H9 (cell line): ENCODE measurements at regions not wholly inside any gene's neighbourhood (a gene's known extent, or its start where the extent isn't known, plus 50 kb on each side); places are given as distances from the start of the nearest gene placed in this dataset.

Experiments used
- DNase-seq: peaks from one replicate; pipeline ENCODE4 v3.0.0-alpha.2; 2017
- H2AFZ ChIP-seq: one replicate; pipeline ENCODE4 v1.6.1; 2013; ENCODE audit warnings: mild to moderate bottlenecking, low read length, control low read depth, moderate library complexity
- H2AK5ac ChIP-seq: 2 replicates; pipeline ENCODE4 v1.6.1; 2013; ENCODE audit warnings: low read length, control low read depth, mixed read lengths; ENCODE audit not compliant: insufficient read length
- H2BK120ac ChIP-seq: one replicate; pipeline ENCODE4 v1.6.1; 2013; ENCODE audit warnings: low read depth, mild to moderate bottlenecking, low read length, control low read depth, inconsistent platforms; ENCODE audit not compliant: poor library complexity, severe bottlenecking
- H2BK12ac ChIP-seq: 2 replicates; pipeline ENCODE4 v1.6.1; 2013; ENCODE audit warnings: low read length, control low read depth, mixed read lengths, low read depth; ENCODE audit not compliant: insufficient read length
- H2BK15ac ChIP-seq: 2 replicates; pipeline ENCODE4 v1.6.1; 2013; ENCODE audit warnings: low read depth, low read length, control low read depth
- H2BK20ac ChIP-seq: one replicate; pipeline ENCODE4 v1.6.1; 2013; ENCODE audit warnings: low read depth, mild to moderate bottlenecking, low read length, control low read depth, inconsistent platforms; ENCODE audit not compliant: poor library complexity, severe bottlenecking
- H2BK5ac ChIP-seq: 2 replicates; pipeline ENCODE4 v1.6.1; 2013; ENCODE audit warnings: low read length, control low read depth, mixed read lengths; ENCODE audit not compliant: insufficient read length
- H3K14ac ChIP-seq: 2 replicates; pipeline ENCODE4 v1.6.1; 2013; ENCODE audit warnings: low read length, control low read depth; ENCODE audit not compliant: insufficient read depth
- H3K18ac ChIP-seq: 2 replicates; pipeline ENCODE4 v1.6.1; 2013; ENCODE audit warnings: low read depth, mild to moderate bottlenecking, mixed read lengths, low read length, control low read depth; ENCODE audit not compliant: insufficient read length
- H3K23ac ChIP-seq: 2 replicates; pipeline ENCODE4 v1.6.1; 2013; ENCODE audit warnings: low read length, control low read depth, mixed read lengths, low read depth; ENCODE audit not compliant: insufficient read length
- H3K23me2 ChIP-seq: 2 replicates; pipeline ENCODE4 v1.6.1; 2013; ENCODE audit warnings: low read depth, mild to moderate bottlenecking, mixed read lengths, low read length, control low read depth; ENCODE audit not compliant: insufficient read length, poor library complexity, severe bottlenecking
- H3K27ac ChIP-seq: 2 replicates; pipeline ENCODE4 v1.5.1; 2013; ENCODE audit warnings: low read length, control low read depth, mixed read lengths, low read depth; ENCODE audit not compliant: insufficient read length
- H3K27me3 ChIP-seq: 2 replicates; pipeline ENCODE4 v1.6.1; 2013; ENCODE audit warnings: low read length, control low read depth, inconsistent platforms; ENCODE audit not compliant: insufficient read depth
- H3K4ac ChIP-seq: 2 replicates; pipeline ENCODE4 v1.6.1; 2013; ENCODE audit warnings: low read depth, mild to moderate bottlenecking, control low read depth, inconsistent platforms, low read length, moderate library complexity
- H3K4me1 ChIP-seq: 2 replicates; pipeline ENCODE4 v1.6.1; 2013; ENCODE audit warnings: low read length, control low read depth, inconsistent platforms; ENCODE audit not compliant: insufficient read depth
- H3K4me2 ChIP-seq: 2 replicates; pipeline ENCODE4 v1.6.1; 2013; ENCODE audit warnings: low read length, control low read depth, mixed read lengths; ENCODE audit not compliant: insufficient read length, insufficient read depth
- H3K56ac ChIP-seq: 2 replicates; pipeline ENCODE4 v1.6.1; 2013; ENCODE audit warnings: low read depth, mild to moderate bottlenecking, mixed read lengths, low read length, control low read depth; ENCODE audit not compliant: insufficient read length
- H3K79me1 ChIP-seq: 2 replicates; pipeline ENCODE4 v1.6.1; 2013; ENCODE audit warnings: low read depth, mild to moderate bottlenecking, moderate library complexity, low read length, control low read depth, inconsistent platforms; ENCODE audit not compliant: insufficient read depth, poor library complexity, severe bottlenecking
- H3K79me2 ChIP-seq: 2 replicates; pipeline ENCODE4 v1.6.1; 2013; ENCODE audit warnings: low read length, control low read depth, inconsistent platforms; ENCODE audit not compliant: insufficient read depth
- H3K9ac ChIP-seq: 2 replicates; pipeline ENCODE4 v1.6.1; 2013; ENCODE audit warnings: low read length, control low read depth, mixed read lengths; ENCODE audit not compliant: insufficient read length; ENCODE audit errors: extremely low read depth
- H3K9me3 ChIP-seq: one replicate; pipeline ENCODE4 v1.6.1; 2013; ENCODE audit warnings: low read depth, low read length, inconsistent platforms; ENCODE audit not compliant: control insufficient read depth
- H3T11ph ChIP-seq: one replicate; pipeline ENCODE4 v1.6.1; 2013; ENCODE audit warnings: mild to moderate bottlenecking, low read length, control low read depth, inconsistent platforms
- H4K20me1 ChIP-seq: one replicate; pipeline ENCODE4 v1.6.1; 2013; ENCODE audit not compliant: control insufficient read depth, insufficient read length, insufficient read depth
- H4K5ac ChIP-seq: 2 replicates; pipeline ENCODE4 v1.6.1; 2013; ENCODE audit warnings: low read depth, mild to moderate bottlenecking, mixed read lengths, low read length, control low read depth; ENCODE audit not compliant: insufficient read length
- H4K8ac ChIP-seq: replicated peaks from 2 replicates; pipeline ENCODE4 v1.6.1; 2013; ENCODE audit warnings: low read length, control low read depth, mixed read lengths, low read depth; ENCODE audit not compliant: insufficient read length
- H4K91ac ChIP-seq: 2 replicates; pipeline ENCODE4 v1.6.1; 2013; ENCODE audit warnings: low read depth, mild to moderate bottlenecking, moderate library complexity, mixed read lengths, low read length, control low read depth; ENCODE audit not compliant: insufficient read length
- H3K27ac Mint-ChIP-seq, 3 experiments: 2 replicates in 2 of 3; 3 replicates in 1 of 3; pipeline ENCODE4 v1.8.0; 2020 to 2021; ENCODE audit warnings: mixed read lengths in 3 of 3, mild to moderate bottlenecking in 1 of 3, moderate library complexity in 1 of 3
- H3K27me3 Mint-ChIP-seq: 2 replicates; pipeline ENCODE4 v1.8.0; 2021; ENCODE audit warnings: low read depth, mild to moderate bottlenecking, moderate library complexity, mixed read lengths
- H3K36me3 Mint-ChIP-seq, 3 experiments: 2 replicates in 2 of 3; 3 replicates in 1 of 3; pipeline ENCODE4 v1.8.0; 2020 to 2021; ENCODE audit warnings: low read depth in 3 of 3, mixed read lengths in 3 of 3; ENCODE audit not compliant: insufficient read depth in 1 of 3
- H3K4me1 Mint-ChIP-seq, 2 experiments: 2 replicates each; pipeline ENCODE4 v1.8.0; 2020; ENCODE audit warnings: mixed read lengths in 2 of 2
- H3K4me3 Mint-ChIP-seq, 2 experiments: 2 replicates in 1 of 2; 3 replicates in 1 of 2; pipeline ENCODE4 v1.8.0; 2020 to 2021; ENCODE audit warnings: mild to moderate bottlenecking in 2 of 2, mixed read lengths in 2 of 2, moderate library complexity in 1 of 2
- H3K9me3 Mint-ChIP-seq, 2 experiments: 2 replicates in 1 of 2; 3 replicates in 1 of 2; pipeline ENCODE4 v1.8.0; 2020; ENCODE audit warnings: mild to moderate bottlenecking in 2 of 2, mixed read lengths in 2 of 2, moderate library complexity in 1 of 2
- CTCF ChIP-seq: fragments of 200-600 bp; sonication (generic); conservative IDR thresholded peaks from 3 replicates; pipeline ENCODE4 v1.8.0; 2021; ENCODE audit warnings: antibody characterized with exemption, mild to moderate bottlenecking
- WGBS: extraction: QIAGEN DNeasy Blood & Tissue Kit; methylation state at CpG from one replicate; pipeline ENCODE4 v1.1.7; 2013; ENCODE audit warnings: missing lambda C conversion rate, low lambda C conversion rate, mixed read lengths; ENCODE audit not compliant: insufficient read length; ENCODE audit errors: extremely low coverage; 5-methylcytosine and 5-hydroxymethylcytosine counted together

GRCh38 chr7:45980973-45981372 lies 59.9 kb upstream of the IGFBP3 start:
- H3K27ac ChIP-seq = no peak overlapping the region
- WGBS = no CpG with 5 or more reads among the region's 6 CpGs
- no peaks in the 10 kb centered on the region for H3K23me2 ChIP-seq
- no peak overlapping the region for H4K91ac ChIP-seq
- no peak for TF ChIP-seq CTCF
- H3K9ac ChIP-seq = no peak overlapping the region
- H3K14ac ChIP-seq = no peak overlapping the region
- no peak overlapping the region for H3K4me2 ChIP-seq
- Mint-ChIP-seq H3K9me3 (peaks cover 6 to 12% of the 10 kb centered on the region in 2 experiments), H3K36me3 (peaks cover 5 to 10% (median 7%) of the 10 kb centered on the region in 3 experiments; a peak in 6 of 7 replicates), H3K27me3 (peaks cover 10% of the 10 kb centered on the region), H3K4me3 (no peak overlapping the region), H3K4me1 (peaks cover 9 to 23% of the 10 kb centered on the region in 2 experiments), H3K27ac (no peak overlapping the region)
- H3K18ac ChIP-seq = no peak overlapping the region
- no peak overlapping the region for H2BK15ac ChIP-seq
- no peak overlapping the region for H2AFZ ChIP-seq
- no peaks in the 10 kb centered on the region for H3K9me3 ChIP-seq
- H3K79me2 ChIP-seq = no peaks in the 10 kb centered on the region
- H3T11ph ChIP-seq = no peak overlapping the region
- no peak overlapping the region for H4K8ac ChIP-seq
- no peak overlapping the region for H3K4ac ChIP-seq
- no peak overlapping the region for H4K5ac ChIP-seq
- H3K56ac ChIP-seq = no peak overlapping the region
- H2BK12ac ChIP-seq = no peak overlapping the region
- no peak overlapping the region for H2BK120ac ChIP-seq
- H4K20me1 ChIP-seq = no peaks in the 10 kb centered on the region
- no peaks in the 10 kb centered on the region for H3K79me1 ChIP-seq
- H3K23ac ChIP-seq = no peak overlapping the region
- H3K4me1 ChIP-seq = no peaks in the 10 kb centered on the region; the same call in 1 of the 2 replicates
- H3K27me3 ChIP-seq = no peaks in the 10 kb centered on the region
- DNase-seq = no peak
- no peak overlapping the region for H2BK5ac ChIP-seq
- H2BK20ac ChIP-seq = no peak overlapping the region
- H2AK5ac ChIP-seq = no peak overlapping the region
